D721Med (cell line): ENCODE measurements at regions not wholly inside any gene's neighbourhood (a gene's known extent, or its start where the extent isn't known, plus 50 kb on each side); places are given as distances from the start of the nearest gene placed in this dataset.
"Not testable (repeated sequence)": the region's sequence is repeated elsewhere in the genome, so short reads cannot be mapped to it uniquely, and the experiment has no call there.

Source experiments
- DNase-seq: peaks from one replicate; pipeline ENCODE4 v3.0.0; 2011; ENCODE audit warnings: low spot score; ENCODE audit not compliant: insufficient read length
- FAIRE-seq: peaks from 2 replicates; lab custom pipeline; 2011; peaks lifted over from hg19 to GRCh38; lab: Jason Lieb, UNC
- CTCF ChIP-seq: IDR thresholded peaks from 2 replicates; pipeline ENCODE4 v1.5.1; 2012; ENCODE audit warnings: mild to moderate bottlenecking, control low read depth; ENCODE audit not compliant: insufficient read depth; ENCODE audit errors: missing control alignments

- DNase-seq (no peak), FAIRE-seq (no peak)
- no peak for TF ChIP-seq CTCF
Observed at GRCh38 chr1:184818646-184819045, 64.0 kb upstream of the EDEM3 start.

- DNase-seq, FAIRE-seq: not testable (repeated sequence)
Observed at GRCh38 chr1:184817003-184817402, 62.3 kb upstream of the EDEM3 start.

GRCh38 chr1:184813528-184814089, 59.0 kb upstream of the EDEM3 start:
- no peak for TF ChIP-seq CTCF
- DNase-seq = no peak
- peak; percentile 73 for FAIRE-seq

- FAIRE-seq = no peak
- DNase-seq = no peak
- TF ChIP-seq CTCF = no peak
Observed at GRCh38 chr1:184811439-184812111, 56.9 kb upstream of the EDEM3 start.

- DNase-seq (no peak), FAIRE-seq (no peak)
- TF ChIP-seq CTCF = no peak
Observed at GRCh38 chr1:184810735-184811343, 56.2 kb upstream of the EDEM3 start.

GRCh38 chr1:184806296-184806721, 51.7 kb upstream of the EDEM3 start:
- DNase-seq (no peak), FAIRE-seq (no peak)
- TF ChIP-seq CTCF = no peak

- TF ChIP-seq CTCF = peak; percentile 100
- DNase-seq (peak; percentile 70), FAIRE-seq (peak; percentile 55)
Observed at GRCh38 chr1:184805667-184806295, 51.1 kb upstream of the EDEM3 start.
